Large intestine (tissue), 3 donors: ENCODE measurements at regions not wholly inside any gene's neighbourhood (a gene's known extent, or its start where the extent isn't known, plus 50 kb on each side); places are given as distances from the start of the nearest gene placed in this dataset.

Experiments used
- DNase-seq, 2 donors: peaks; one replicate each; pipeline versions ENCODE4 v3.0.0 to v3.0.0-alpha.2; 2013
- H3K27ac ChIP-seq: one replicate; pipeline ENCODE4 v1.5.1; 2013; ENCODE audit warnings: low read length
- H3K27me3 ChIP-seq: 2 replicates; pipeline ENCODE4 v1.6.1; 2013; ENCODE audit warnings: low read length; ENCODE audit not compliant: control insufficient read depth, insufficient read depth
- H3K36me3 ChIP-seq: 2 replicates; pipeline ENCODE4 v1.6.1; 2013; ENCODE audit warnings: low read length; ENCODE audit not compliant: control insufficient read depth, insufficient read depth
- H3K4me1 ChIP-seq: one replicate; pipeline ENCODE4 v1.6.1; 2013; ENCODE audit warnings: low read length; ENCODE audit not compliant: control insufficient read depth, insufficient read depth
- H3K4me3 ChIP-seq: one replicate; pipeline ENCODE4 v1.5.1; 2013; ENCODE audit warnings: low read length
- H3K9me3 ChIP-seq: one replicate; pipeline ENCODE4 v1.6.1; 2013; ENCODE audit warnings: mild to moderate bottlenecking, low read depth, low read length, moderate library complexity; ENCODE audit not compliant: control insufficient read depth
- WGBS: methylation state at CpG from one replicate; pipeline ENCODE4 v1.1.5; 2013; ENCODE audit warnings: low lambda C conversion rate; ENCODE audit not compliant: insufficient coverage; 5-methylcytosine and 5-hydroxymethylcytosine counted together

GRCh38 chrY:19354857-19355173 is 389.7 kb downstream of the KDM5D start:
- H3K9me3 ChIP-seq, result no peaks in the 10 kb centered on the region
- WGBS, result no CpG with 5 or more reads among the region's 1 CpG
- H3K27ac ChIP-seq, result no peak overlapping the region
- H3K27me3 ChIP-seq, result no peaks in the 10 kb centered on the region
- no peaks in the 10 kb centered on the region for H3K36me3 ChIP-seq
- H3K4me1 ChIP-seq, result no peaks in the 10 kb centered on the region
- H3K4me3 ChIP-seq, result no peak overlapping the region
- DNase-seq, result no peak

- no peaks in the 10 kb centered on the region for H3K36me3 ChIP-seq
- no peak overlapping the region for H3K27ac ChIP-seq
- no peak for DNase-seq
- H3K9me3 ChIP-seq, result no peaks in the 10 kb centered on the region
- WGBS, result no CpG with 5 or more reads among the region's 4 CpGs
- H3K4me3 ChIP-seq, result no peak overlapping the region
- no peaks in the 10 kb centered on the region for H3K4me1 ChIP-seq
- H3K27me3 ChIP-seq, result no peaks in the 10 kb centered on the region
Observed at GRCh38 chrY:19354061-19354856, 390.3 kb downstream of the KDM5D start.

GRCh38 chrY:19351616-19352015 is 392.9 kb downstream of the KDM5D start:
- H3K27me3 ChIP-seq, result no peaks in the 10 kb centered on the region
- DNase-seq, result no peak
- no peaks in the 10 kb centered on the region for H3K36me3 ChIP-seq
- H3K9me3 ChIP-seq, result no peaks in the 10 kb centered on the region
- no peak overlapping the region for H3K27ac ChIP-seq
- no peak overlapping the region for H3K4me3 ChIP-seq
- no peaks in the 10 kb centered on the region for H3K4me1 ChIP-seq
- WGBS, result no CpG with 5 or more reads among the region's 2 CpGs

- H3K9me3 ChIP-seq, result no peaks in the 10 kb centered on the region
- no peak overlapping the region for H3K4me3 ChIP-seq
- DNase-seq, result no peak
- no peaks in the 10 kb centered on the region for H3K36me3 ChIP-seq
- H3K27me3 ChIP-seq, result no peaks in the 10 kb centered on the region
- WGBS, result no CpG with 5 or more reads among the region's 3 CpGs
- no peak overlapping the region for H3K27ac ChIP-seq
- no peaks in the 10 kb centered on the region for H3K4me1 ChIP-seq
Observed at GRCh38 chrY:19321701-19322100, 422.8 kb downstream of the KDM5D start.

- Histone ChIP-seq H3K27me3 (no peaks in the 10 kb centered on the region), H3K9me3 (no peaks in the 10 kb centered on the region), H3K27ac (no peak overlapping the region), H3K4me3 (no peak overlapping the region), H3K36me3 (no peaks in the 10 kb centered on the region), H3K4me1 (no peaks in the 10 kb centered on the region)
- no peak for DNase-seq
- no CpG with 5 or more reads among the region's 3 CpGs for WGBS
Observed at GRCh38 chrY:19319135-19319534, 425.4 kb downstream of the KDM5D start.

- Histone ChIP-seq H3K4me1 (no peaks in the 10 kb centered on the region), H3K9me3 (no peaks in the 10 kb centered on the region), H3K27me3 (no peaks in the 10 kb centered on the region), H3K4me3 (no peak overlapping the region), H3K27ac (no peak overlapping the region), H3K36me3 (no peaks in the 10 kb centered on the region)
- WGBS, result no CpG with 5 or more reads among the region's 1 CpG
- DNase-seq, result no peak
Observed at GRCh38 chrY:19317271-19317987, 427.1 kb downstream of the KDM5D start.

- Histone ChIP-seq H3K4me3 (no peak overlapping the region), H3K36me3 (no peaks in the 10 kb centered on the region)
- no peak for DNase-seq
Observed at GRCh38 chrY:19307627-19308026, 436.9 kb downstream of the KDM5D start.

GRCh38 chrY:19303136-19303535 is 441.4 kb downstream of the KDM5D start:
- Histone ChIP-seq H3K27me3 (no peaks in the 10 kb centered on the region), H3K36me3 (no peaks in the 10 kb centered on the region), H3K4me1 (no peaks in the 10 kb centered on the region), H3K27ac (no peak overlapping the region), H3K4me3 (no peak overlapping the region), H3K9me3 (no peaks in the 10 kb centered on the region)
- DNase-seq, result no peak

More at GRCh38 chrY:19307627-19308026, 436.9 kb downstream of the KDM5D start:
- H3K27me3 ChIP-seq, result no peaks in the 10 kb centered on the region
- H3K4me1 ChIP-seq, result no peaks in the 10 kb centered on the region
- H3K9me3 ChIP-seq, result no peaks in the 10 kb centered on the region
- no peak overlapping the region for H3K27ac ChIP-seq

- H3K36me3 ChIP-seq, result no peaks in the 10 kb centered on the region
- WGBS, result no CpG with 5 or more reads among the region's 2 CpGs
- no peaks in the 10 kb centered on the region for H3K4me1 ChIP-seq
- no peak overlapping the region for H3K27ac ChIP-seq
- no peak for DNase-seq
- no peak overlapping the region for H3K4me3 ChIP-seq
- no peaks in the 10 kb centered on the region for H3K27me3 ChIP-seq
- no peaks in the 10 kb centered on the region for H3K9me3 ChIP-seq
Observed at GRCh38 chrY:19290925-19291324, 453.6 kb downstream of the KDM5D start.

- Histone ChIP-seq H3K27me3 (no peaks in the 10 kb centered on the region), H3K36me3 (no peaks in the 10 kb centered on the region), H3K4me3 (no peak overlapping the region), H3K9me3 (no peaks in the 10 kb centered on the region), H3K27ac (no peak overlapping the region), H3K4me1 (no peaks in the 10 kb centered on the region)
- no CpG with 5 or more reads among the region's 1 CpG for WGBS
- DNase-seq, result no peak
Observed at GRCh38 chrY:19274076-19274475, 470.4 kb downstream of the KDM5D start.

GRCh38 chrY:19268331-19268730 is 476.2 kb downstream of the KDM5D start:
- no CpG with 5 or more reads among the region's 2 CpGs for WGBS
- H3K9me3 ChIP-seq, result no peaks in the 10 kb centered on the region
- H3K36me3 ChIP-seq, result no peaks in the 10 kb centered on the region
- no peak overlapping the region for H3K27ac ChIP-seq
- H3K27me3 ChIP-seq, result no peaks in the 10 kb centered on the region
- no peak overlapping the region for H3K4me3 ChIP-seq
- H3K4me1 ChIP-seq, result no peaks in the 10 kb centered on the region
- DNase-seq, result no peak
